ENCODE measurements at regions not wholly inside any gene's neighbourhood (a gene's known extent, or its start where the extent isn't known, plus 50 kb on each side); places are given as distances from the start of the nearest gene placed in this dataset.

- H3K56ac ChIP-seq (replicated peaks; ENCODE audit: insufficient read length, low read depth, low read length) = no peak overlapping the region
- no peak for FAIRE-seq
- POLR2A ChIA-PET (ENCODE audit: partially characterized antibody) = no interaction called here
- H2BK5ac ChIP-seq (ENCODE audit: low read depth, low read length) = no peak overlapping the region
- H3K9ac ChIP-seq (replicated peaks in 1 of 4; ENCODE audit: extremely low read depth in 1 of 4, low read depth in 3 of 4, low read length in 3 of 4) = no peak overlapping the region
- H3K18ac ChIP-seq (ENCODE audit: extremely low read depth, low read length) = no peak overlapping the region
- no peaks in the 10 kb centered on the region for H3K23me2 ChIP-seq (ENCODE audit: low read depth, low read length)
- no peak overlapping the region for H2BK120ac ChIP-seq (replicated peaks; ENCODE audit: low read depth, low read length)
- H4K8ac ChIP-seq (ENCODE audit: extremely low read depth, insufficient read depth, low read length) = no peak overlapping the region
- 0 out of 7 replicates have a peak, but pooled peaks cover 0 to 2% (median 0%) of the 10 kb centered on the region in 4 experiments for H3K4me1 ChIP-seq (replicated peaks in 1 of 4; ENCODE audit: control insufficient read depth in 3 of 4, insufficient read depth in 4 of 4, low read length in 3 of 4)
- H2BK20ac ChIP-seq (ENCODE audit: low read length) = no peak overlapping the region
- no peak overlapping the region for H3K23ac ChIP-seq (ENCODE audit: insufficient read length)
- WGBS, 2 experiments (ENCODE audit: extremely low coverage in 1 of 2, insufficient coverage in 1 of 2, insufficient read length in 1 of 2, insufficient replicate concordance in 2 of 2, low coverage in 1 of 2, low lambda C conversion rate in 2 of 2, missing lambda C conversion rate in 1 of 2) = 79% methylated on average over 7 of the region's 7 CpGs; no CpG with 5 or more reads in 1 of the 2 experiments
- no peak overlapping the region for H3K4ac ChIP-seq (replicated peaks; ENCODE audit: insufficient read length, low read depth, low read length)
- no peak overlapping the region for H4K5ac ChIP-seq (ENCODE audit: insufficient read length, low read depth, low read length)
- no peaks in the 10 kb centered on the region for H4K20me1 ChIP-seq (replicated peaks in 1 of 2; ENCODE audit: control insufficient read depth in 1 of 2, insufficient read depth in 2 of 2, low read length in 2 of 2)
- H2BK12ac ChIP-seq (ENCODE audit: low read depth, low read length) = no peak overlapping the region
- no peak overlapping the region for H2AK5ac ChIP-seq (ENCODE audit: low read depth, low read length)
- H3K27ac ChIP-seq (ENCODE audit: low read depth, low read length) = no peak overlapping the region
- H3K4me2 ChIP-seq (ENCODE audit: insufficient read depth in 1 of 2, low read depth in 2 of 2, low read length in 2 of 2) = no peak overlapping the region
- H3K14ac ChIP-seq (ENCODE audit: insufficient read length) = no peak overlapping the region
- no peaks in the 10 kb centered on the region for H3K79me1 ChIP-seq (ENCODE audit: low read depth, low read length)
- H2AFZ ChIP-seq (ENCODE audit: low read length) = no peak overlapping the region
- H3K79me2 ChIP-seq (ENCODE audit: control insufficient read depth in 1 of 2, insufficient read depth in 2 of 2, low read length in 2 of 2) = no peaks in the 10 kb centered on the region
- H2BK15ac ChIP-seq (ENCODE audit: low read length) = no peak overlapping the region
- CTCF ChIA-PET (ENCODE audit: partially characterized antibody) = no interaction called here
- no peak overlapping the region for H4K91ac ChIP-seq (replicated peaks; ENCODE audit: insufficient read length, low read length)
- H3K9me3 ChIP-seq (ENCODE audit: insufficient read depth in 2 of 2, low read depth in 1 of 2, low read length in 1 of 2) = peaks cover under 1 to 2% of the 10 kb centered on the region in 2 experiments; a peak in 1 of 4 replicates
- H3K27me3 ChIP-seq (replicated peaks in 1 of 4; ENCODE audit: control insufficient read depth in 3 of 4, extremely low read depth in 1 of 4, insufficient read depth in 3 of 4, low read length in 3 of 4) = no peaks in the 10 kb centered on the region
- H3K4me3 ChIP-seq (ENCODE audit: extremely low read depth in 1 of 4, insufficient read depth in 2 of 4, low read depth in 3 of 4, low read length in 4 of 4) = no peak overlapping the region
- no peak for DNase-seq (ENCODE audit: low read depth in 1 of 2, low spot score in 2 of 2)
- no peaks in the 10 kb centered on the region for H3K36me3 ChIP-seq (ENCODE audit: control insufficient read depth in 2 of 4, insufficient read depth in 4 of 4, low read length in 3 of 4)
- TF ChIP-seq GTF2F1 (IDR thresholded peaks at IDR 0.05; ENCODE audit: borderline replicate concordance, low read depth, low read length) (no peak), EP300 (IDR thresholded peaks at IDR 0.05; ENCODE audit: borderline replicate concordance in 1 of 2, low read depth in 2 of 2, low read length in 2 of 2) (no peak), TEAD4 (IDR thresholded peaks at IDR 0.05; ENCODE audit: low read depth, low read length) (no peak), CBX8 (IDR thresholded peaks at IDR 0.05; ENCODE audit: borderline replicate concordance, low read depth, low read length) (no peak), MAX (IDR thresholded peaks at IDR 0.05) (no peak), RBBP5 (IDR thresholded peaks at IDR 0.05; ENCODE audit: borderline replicate concordance, low read depth, low read length) (no peak), NRF1 (IDR thresholded peaks at IDR 0.05; ENCODE audit: low read depth, low read length) (no peak), CBX5 (IDR thresholded peaks at IDR 0.05; ENCODE audit: low read depth, low read length) (no peak), CTCF (IDR thresholded peaks at IDR 0.05; ENCODE audit: control extremely low read depth in 1 of 3, insufficient read depth in 1 of 3, low read depth in 1 of 3, low read length in 3 of 3) (no peak), JUND (IDR thresholded peaks at IDR 0.05; ENCODE audit: low read length) (no peak), POU5F1 (IDR thresholded peaks at IDR 0.05; ENCODE audit: low read depth, low read length) (no peak)
These were observed 477.5 kb upstream of the MYT1L start for GRCh38 chr2:2808551-2809058.

Data from H1 (cell line).